ENCODE measurements at regions not wholly inside any gene's neighbourhood (a gene's known extent, or its start where the extent isn't known, plus 50 kb on each side); places are given as distances from the start of the nearest gene placed in this dataset.

DNA sequence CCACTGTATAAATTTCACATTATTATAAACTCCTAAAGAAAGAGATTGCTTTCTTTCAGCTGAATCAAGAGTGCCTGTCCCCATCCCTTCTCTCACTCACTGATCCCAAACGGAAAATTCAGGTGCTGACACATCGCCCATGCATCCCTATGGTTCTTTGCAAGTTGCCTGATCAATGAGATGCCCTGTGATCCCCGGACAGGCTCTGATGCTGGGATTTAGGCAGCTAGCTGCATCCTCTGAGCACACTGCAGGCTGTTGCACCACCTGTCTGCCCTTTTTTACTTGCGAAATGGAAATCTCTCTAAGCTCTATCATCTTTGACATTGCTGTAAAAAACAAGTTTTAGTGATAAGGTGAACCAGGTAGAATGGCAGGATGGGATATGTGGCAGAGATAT is 456.5 kb downstream of the GATA3 start:
- no peak for TF ChIP-seq ZNF274 (IDR thresholded peaks at IDR 0.05; ENCODE audit: low read depth, low read length)
- no peak for TF ChIP-seq SUZ12 (IDR thresholded peaks at IDR 0.05; ENCODE audit: extremely low read depth, insufficient read depth, insufficient read length)
- no peak for TF ChIP-seq YY1 (IDR thresholded peaks at IDR 0.05; ENCODE audit: insufficient read depth, insufficient read length)
